C4-2B (cell line): ENCODE measurements at regions not wholly inside any gene's neighbourhood (a gene's known extent, or its start where the extent isn't known, plus 50 kb on each side); places are given as distances from the start of the nearest gene placed in this dataset.

ENCODE experiments used
- ZFX ChIP-seq: fragments of 450-650 bp; IDR thresholded peaks from 2 replicates; pipeline ENCODE4 v1.6.1; 2017
- TF ChIP-seq, protein P1 (sequence below): fragments of 450-650 bp; conservative IDR thresholded peaks from 2 replicates; pipeline ENCODE4 v1.5.1; 2017; ENCODE audit warnings: mild to moderate bottlenecking

- TF ChIP-seq, protein P1, sequence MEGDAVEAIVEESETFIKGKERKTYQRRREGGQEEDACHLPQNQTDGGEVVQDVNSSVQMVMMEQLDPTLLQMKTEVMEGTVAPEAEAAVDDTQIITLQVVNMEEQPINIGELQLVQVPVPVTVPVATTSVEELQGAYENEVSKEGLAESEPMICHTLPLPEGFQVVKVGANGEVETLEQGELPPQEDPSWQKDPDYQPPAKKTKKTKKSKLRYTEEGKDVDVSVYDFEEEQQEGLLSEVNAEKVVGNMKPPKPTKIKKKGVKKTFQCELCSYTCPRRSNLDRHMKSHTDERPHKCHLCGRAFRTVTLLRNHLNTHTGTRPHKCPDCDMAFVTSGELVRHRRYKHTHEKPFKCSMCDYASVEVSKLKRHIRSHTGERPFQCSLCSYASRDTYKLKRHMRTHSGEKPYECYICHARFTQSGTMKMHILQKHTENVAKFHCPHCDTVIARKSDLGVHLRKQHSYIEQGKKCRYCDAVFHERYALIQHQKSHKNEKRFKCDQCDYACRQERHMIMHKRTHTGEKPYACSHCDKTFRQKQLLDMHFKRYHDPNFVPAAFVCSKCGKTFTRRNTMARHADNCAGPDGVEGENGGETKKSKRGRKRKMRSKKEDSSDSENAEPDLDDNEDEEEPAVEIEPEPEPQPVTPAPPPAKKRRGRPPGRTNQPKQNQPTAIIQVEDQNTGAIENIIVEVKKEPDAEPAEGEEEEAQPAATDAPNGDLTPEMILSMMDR = no peak
- TF ChIP-seq ZFX = no peak
These were observed 273.3 kb downstream of the MREG start for GRCh38 chr2:215740071-215740470.
